A673 (cell line): ENCODE measurements at regions not wholly inside any gene's neighbourhood (a gene's known extent, or its start where the extent isn't known, plus 50 kb on each side); places are given as distances from the start of the nearest gene placed in this dataset.

Source experiments
- BruUV-seq: library from RNA; stranded (reverse); fragments of 400-500 nt; replicated peaks from 2 replicates; lab custom pipeline; 2021; lab: Mats Ljungman, UMichigan
- CTCF ChIA-PET: fragments of 300-600 bp; sonication (Branson Sonifier 250); formaldehyde crosslinking; loops from one replicate; lab custom pipeline; 2022; ENCODE audit warnings: antibody characterized with exemption; lab: Charles Lee
- POLR2A ChIA-PET: fragments of 300-600 bp; sonication (Branson Sonifier 250); formaldehyde crosslinking; loops from one replicate; lab custom pipeline; 2022; ENCODE audit warnings: antibody characterized with exemption; ENCODE audit not compliant: low non-redundant PET; lab: Charles Lee
- DNase-seq: peaks from one replicate; pipeline ENCODE4 v3.0.0-alpha.2; 2015; ENCODE audit warnings: low spot score
- H3K27ac ChIP-seq: fragments of 200-600 bp; sonication (generic); 2 replicates; pipeline ENCODE4 v1.5.1; 2016; ENCODE audit warnings: mixed run types, low read depth, mild to moderate bottlenecking, mixed read lengths, antibody characterized with exemption, low read length; ENCODE audit not compliant: poor library complexity, severe bottlenecking
- H3K27me3 ChIP-seq: fragments of 200-600 bp; sonication (generic); replicated peaks from 2 replicates; pipeline ENCODE4 v1.6.1; 2017; ENCODE audit warnings: mixed run types, low read depth, mild to moderate bottlenecking, mixed read lengths, antibody characterized with exemption, low read length; ENCODE audit not compliant: insufficient read depth, poor library complexity
- H3K36me3 ChIP-seq: fragments of 200-600 bp; sonication (generic); 2 replicates; pipeline ENCODE4 v1.6.1; 2016; ENCODE audit warnings: mixed run types, mild to moderate bottlenecking, mixed read lengths, antibody characterized with exemption, low read length; ENCODE audit not compliant: insufficient read depth, poor library complexity, severe bottlenecking
- H3K4me1 ChIP-seq: fragments of 200-600 bp; sonication (generic); 2 replicates; pipeline ENCODE4 v1.6.1; 2017; ENCODE audit warnings: mixed run types, mild to moderate bottlenecking, mixed read lengths, antibody characterized with exemption, low read length; ENCODE audit not compliant: insufficient read depth, poor library complexity, severe bottlenecking
- H3K4me3 ChIP-seq: fragments of 200-600 bp; sonication (generic); 2 replicates; pipeline ENCODE4 v1.5.1; 2016; ENCODE audit warnings: low read depth, mixed run types, mild to moderate bottlenecking, mixed read lengths, low read length; ENCODE audit not compliant: poor library complexity, severe bottlenecking
- H3K9me3 ChIP-seq: fragments of 200-600 bp; sonication (generic); 2 replicates; pipeline ENCODE4 v1.6.1; 2016; ENCODE audit warnings: mixed run types, low read depth, mild to moderate bottlenecking, mixed read lengths, antibody characterized with exemption, low read length; ENCODE audit not compliant: poor library complexity, severe bottlenecking
- EZH2 ChIP-seq: fragments of 200-600 bp; sonication (generic); IDR thresholded peaks from 2 replicates; pipeline ENCODE4 v1.6.1; 2017; ENCODE audit warnings: borderline replicate concordance, low read depth, mild to moderate bottlenecking, mixed read lengths, antibody characterized with exemption, low read length; ENCODE audit not compliant: poor library complexity, severe bottlenecking
- intact Hi-C: fragments of 100-400 bp; cut with micrococcal nuclease; formaldehyde crosslinking; loops from one replicate; pipeline ENCODE4 v1.10.0; 2022; ENCODE audit not compliant: unreplicated experiment
- TF ChIP-seq, protein P1 (sequence below): fragments of 300-800, 200-600 bp; sonication (generic); conservative IDR thresholded peaks from 2 replicates; pipeline ENCODE4 v1.5.1; 2017; ENCODE audit warnings: low read depth, mild to moderate bottlenecking, antibody characterized with exemption, low read length, moderate library complexity, mixed read lengths

DNA sequence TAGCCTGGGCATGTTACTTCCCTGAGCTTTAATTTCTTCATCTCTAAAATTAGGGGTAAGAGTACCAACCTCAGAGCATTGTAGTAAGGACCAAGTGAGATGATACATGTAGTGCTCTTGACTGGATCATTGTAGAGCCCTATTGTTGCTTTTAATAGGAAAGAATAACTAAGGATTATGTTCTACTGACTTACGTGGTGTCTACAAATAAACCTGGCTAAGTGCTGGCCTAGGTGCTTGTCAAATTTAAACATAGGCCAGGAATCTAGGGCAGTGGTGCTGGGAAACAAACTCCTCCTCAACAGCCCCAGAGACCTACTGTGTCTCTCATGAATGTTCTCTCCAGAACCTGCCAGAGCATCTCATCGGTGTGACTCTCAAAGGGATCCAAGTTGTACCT, 69.4 kb downstream of the ABCC12 start:
- no peaks in the 10 kb centered on the region for H3K4me1 ChIP-seq
- no TSS peak for BruUV-seq
- H3K36me3 ChIP-seq, result no peaks in the 10 kb centered on the region
- no peak overlapping the region for H3K4me3 ChIP-seq
- no peak overlapping the region for H3K27ac ChIP-seq
- H3K9me3 ChIP-seq, result no peaks in the 10 kb centered on the region
- intact Hi-C loops, result no loop called here
- ChIA-PET CTCF (no interaction called here), POLR2A (no interaction called here)
- H3K27me3 ChIP-seq, result peaks cover 34% of the 10 kb centered on the region
- DNase-seq, result no peak
- TF ChIP-seq, protein P1, sequence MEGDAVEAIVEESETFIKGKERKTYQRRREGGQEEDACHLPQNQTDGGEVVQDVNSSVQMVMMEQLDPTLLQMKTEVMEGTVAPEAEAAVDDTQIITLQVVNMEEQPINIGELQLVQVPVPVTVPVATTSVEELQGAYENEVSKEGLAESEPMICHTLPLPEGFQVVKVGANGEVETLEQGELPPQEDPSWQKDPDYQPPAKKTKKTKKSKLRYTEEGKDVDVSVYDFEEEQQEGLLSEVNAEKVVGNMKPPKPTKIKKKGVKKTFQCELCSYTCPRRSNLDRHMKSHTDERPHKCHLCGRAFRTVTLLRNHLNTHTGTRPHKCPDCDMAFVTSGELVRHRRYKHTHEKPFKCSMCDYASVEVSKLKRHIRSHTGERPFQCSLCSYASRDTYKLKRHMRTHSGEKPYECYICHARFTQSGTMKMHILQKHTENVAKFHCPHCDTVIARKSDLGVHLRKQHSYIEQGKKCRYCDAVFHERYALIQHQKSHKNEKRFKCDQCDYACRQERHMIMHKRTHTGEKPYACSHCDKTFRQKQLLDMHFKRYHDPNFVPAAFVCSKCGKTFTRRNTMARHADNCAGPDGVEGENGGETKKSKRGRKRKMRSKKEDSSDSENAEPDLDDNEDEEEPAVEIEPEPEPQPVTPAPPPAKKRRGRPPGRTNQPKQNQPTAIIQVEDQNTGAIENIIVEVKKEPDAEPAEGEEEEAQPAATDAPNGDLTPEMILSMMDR, result no peak
- no peak for TF ChIP-seq EZH2

DNA sequence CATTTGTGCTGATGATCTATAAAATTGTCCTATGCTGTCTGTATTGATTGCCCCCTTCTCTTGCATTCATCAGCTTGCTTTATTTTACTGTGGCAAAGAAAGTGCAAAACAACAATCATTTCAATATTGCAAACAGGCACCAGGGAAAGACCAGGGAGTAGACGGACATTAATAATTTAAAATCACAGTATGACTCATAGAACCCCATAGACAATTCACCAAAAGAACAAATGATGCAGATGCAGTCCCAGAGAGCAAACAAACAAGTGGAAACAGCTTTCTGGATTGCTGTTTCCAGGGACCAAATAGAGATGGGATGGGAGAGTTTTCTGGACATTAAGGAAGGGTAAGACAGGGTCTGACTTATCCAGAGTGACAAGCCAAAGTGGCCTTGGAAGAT, 70.1 kb downstream of the ABCC12 start:
- ChIA-PET POLR2A (no interaction called here), CTCF (no interaction called here)
- intact Hi-C loops, result no loop called here

DNA sequence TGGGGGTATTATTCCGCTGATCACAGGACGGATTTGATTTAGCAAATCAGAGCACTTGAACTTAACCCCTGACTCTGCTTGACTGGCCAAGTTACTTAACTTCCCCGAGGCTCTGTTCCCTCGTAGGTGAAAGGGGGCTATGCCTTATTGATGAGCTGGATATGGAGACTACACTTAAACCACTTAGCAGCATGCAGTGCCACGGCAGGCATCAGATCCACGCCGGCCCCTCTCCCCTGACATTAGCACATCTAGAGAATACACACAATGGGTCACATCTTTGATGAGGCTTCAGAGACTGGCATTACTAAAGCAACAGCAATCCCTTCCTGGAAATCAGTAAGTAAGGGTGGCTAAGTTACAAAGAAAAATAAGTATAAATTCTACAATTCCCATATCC, 71.0 kb downstream of the ABCC12 start:
- TF ChIP-seq, protein P1, result no peak
- TF ChIP-seq EZH2, result no peak
- DNase-seq, result no peak
- ChIA-PET POLR2A (no interaction called here), CTCF (no interaction called here)
- H3K4me3 ChIP-seq, result no peak overlapping the region
- peaks cover 37% of the 10 kb centered on the region for H3K27me3 ChIP-seq
- H3K36me3 ChIP-seq, result no peaks in the 10 kb centered on the region
- H3K27ac ChIP-seq, result no peak overlapping the region
- no TSS peak for BruUV-seq
- intact Hi-C loops, result no loop called here
- no peaks in the 10 kb centered on the region for H3K9me3 ChIP-seq
- H3K4me1 ChIP-seq, result no peaks in the 10 kb centered on the region

More for the DNA sequence above, 70.1 kb downstream of the ABCC12 start:
- Histone ChIP-seq H3K4me3 (no peak overlapping the region), H3K27ac (no peak overlapping the region), H3K36me3 (no peaks in the 10 kb centered on the region), H3K9me3 (no peaks in the 10 kb centered on the region), H3K4me1 (no peaks in the 10 kb centered on the region), H3K27me3 (peaks cover 34% of the 10 kb centered on the region)
- TF ChIP-seq EZH2, result no peak
- TF ChIP-seq, protein P1, result no peak
- no peak for DNase-seq
- no TSS peak for BruUV-seq
